ENCODE measurements at regions not wholly inside any gene's neighbourhood (a gene's known extent, or its start where the extent isn't known, plus 50 kb on each side); places are given as distances from the start of the nearest gene placed in this dataset.

DNA sequence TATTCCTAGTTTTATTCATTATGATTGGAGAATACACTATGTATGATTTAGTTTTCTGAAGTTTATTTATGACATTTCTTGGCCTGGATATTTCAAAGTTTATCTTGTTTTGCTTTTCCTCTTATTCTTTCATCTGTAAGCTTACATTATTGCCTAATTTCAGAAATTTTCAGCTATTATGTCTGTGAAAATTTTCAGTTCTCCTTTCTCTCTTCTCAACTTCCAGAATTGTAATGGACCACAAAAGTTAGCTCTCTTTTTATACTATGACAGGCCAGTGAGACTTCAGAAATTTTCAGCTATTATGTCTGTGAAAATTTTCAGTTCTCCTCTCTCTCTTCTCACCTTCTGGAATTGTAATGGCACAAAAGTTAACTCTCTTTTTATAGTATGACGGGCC, 97.2 kb upstream of the SCN7A start:
- H2AFZ ChIP-seq (ENCODE audit: low read depth, low read length), result no peak overlapping the region
- no peaks in the 10 kb centered on the region for H4K20me1 ChIP-seq (replicated peaks; ENCODE audit: control insufficient read depth, extremely low read depth, insufficient read depth, low read length)
- dilution Hi-C loops (cut with MboI; ENCODE audit: extremely low pct_ligation_motif_present, low sequenced_read_pairs) (no loop called here), intact Hi-C loops (cut with micrococcal nuclease) (no loop called here)
- no peak overlapping the region for H3K4me2 ChIP-seq (ENCODE audit: insufficient read depth, low read length)
- no peaks in the 10 kb centered on the region for H3K36me3 ChIP-seq (ENCODE audit: control insufficient read depth in 2 of 2, extremely low read depth in 1 of 2, insufficient read depth in 2 of 2, low read length in 2 of 2)
- no peak overlapping the region for H3K27ac ChIP-seq (ENCODE audit: insufficient read depth, low read depth, low read length)
- TF ChIP-seq POLR2A (IDR thresholded peaks at IDR 0.05; ENCODE audit: low read depth, low read length), result no peak
- no peak for TF ChIP-seq JUN (IDR thresholded peaks at IDR 0.05; ENCODE audit: borderline replicate concordance, insufficient read depth, insufficient read length, low read depth)
- no peak for TF ChIP-seq GATA2 (IDR thresholded peaks at IDR 0.05; ENCODE audit: insufficient read depth, insufficient read length, low read depth, low read length)
- TF ChIP-seq, protein P1, sequence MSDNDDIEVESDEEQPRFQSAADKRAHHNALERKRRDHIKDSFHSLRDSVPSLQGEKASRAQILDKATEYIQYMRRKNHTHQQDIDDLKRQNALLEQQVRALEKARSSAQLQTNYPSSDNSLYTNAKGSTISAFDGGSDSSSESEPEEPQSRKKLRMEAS (IDR thresholded peaks at IDR 0.05; ENCODE audit: insufficient read depth, insufficient read length), result no peak
- TF ChIP-seq FOS (IDR thresholded peaks at IDR 0.05; ENCODE audit: borderline replicate concordance, insufficient read depth, low read length), result no peak
- TF ChIP-seq, protein P2, sequence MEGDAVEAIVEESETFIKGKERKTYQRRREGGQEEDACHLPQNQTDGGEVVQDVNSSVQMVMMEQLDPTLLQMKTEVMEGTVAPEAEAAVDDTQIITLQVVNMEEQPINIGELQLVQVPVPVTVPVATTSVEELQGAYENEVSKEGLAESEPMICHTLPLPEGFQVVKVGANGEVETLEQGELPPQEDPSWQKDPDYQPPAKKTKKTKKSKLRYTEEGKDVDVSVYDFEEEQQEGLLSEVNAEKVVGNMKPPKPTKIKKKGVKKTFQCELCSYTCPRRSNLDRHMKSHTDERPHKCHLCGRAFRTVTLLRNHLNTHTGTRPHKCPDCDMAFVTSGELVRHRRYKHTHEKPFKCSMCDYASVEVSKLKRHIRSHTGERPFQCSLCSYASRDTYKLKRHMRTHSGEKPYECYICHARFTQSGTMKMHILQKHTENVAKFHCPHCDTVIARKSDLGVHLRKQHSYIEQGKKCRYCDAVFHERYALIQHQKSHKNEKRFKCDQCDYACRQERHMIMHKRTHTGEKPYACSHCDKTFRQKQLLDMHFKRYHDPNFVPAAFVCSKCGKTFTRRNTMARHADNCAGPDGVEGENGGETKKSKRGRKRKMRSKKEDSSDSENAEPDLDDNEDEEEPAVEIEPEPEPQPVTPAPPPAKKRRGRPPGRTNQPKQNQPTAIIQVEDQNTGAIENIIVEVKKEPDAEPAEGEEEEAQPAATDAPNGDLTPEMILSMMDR (IDR thresholded peaks at IDR 0.05; ENCODE audit: extremely low read depth in 1 of 2, insufficient read depth in 1 of 2, low read depth in 1 of 2, low read length in 2 of 2), result no peak
- TF ChIP-seq EZH2 (IDR thresholded peaks at IDR 0.05; ENCODE audit: borderline replicate concordance, low read depth, low read length, severe bottlenecking), result no peak
- TF ChIP-seq MYC (IDR thresholded peaks at IDR 0.05; ENCODE audit: low read depth, low read length), result no peak
- no peak for TF ChIP-seq POLR2AphosphoS5 (IDR thresholded peaks at IDR 0.05; ENCODE audit: insufficient read depth, low read depth, low read length)
- H3K9me1 ChIP-seq (replicated peaks; ENCODE audit: control insufficient read depth, extremely low read depth, insufficient read depth, low read length), result no peaks in the 10 kb centered on the region
- no peaks in the 10 kb centered on the region for H3K4me1 ChIP-seq (ENCODE audit: control insufficient read depth, extremely low read depth, insufficient read depth, low read length)
- no peak for DNase-seq (ENCODE audit: low read depth, low spot score)
- CTCF ChIA-PET, result no interaction called here
- H3K4me3 ChIP-seq (replicated peaks in 1 of 3; ENCODE audit: insufficient read depth in 1 of 3, low read depth in 1 of 3, low read length in 3 of 3), result no peak overlapping the region
- no peaks in the 10 kb centered on the region for H3K9me3 ChIP-seq (replicated peaks; ENCODE audit: control insufficient read depth, insufficient read depth, low read length)
- POLR2A ChIA-PET, result no interaction called here
- no peaks in the 10 kb centered on the region for H3K79me2 ChIP-seq (ENCODE audit: control insufficient read depth, insufficient read depth, low read length)
- BruUV-seq (replicated peaks), result no TSS peak
- H3K9ac ChIP-seq (replicated peaks; ENCODE audit: extremely low read depth, insufficient read depth, low read length), result no peak overlapping the region
- FAIRE-seq, result no peak
- H3K27me3 ChIP-seq (ENCODE audit: control insufficient read depth in 2 of 2, insufficient read depth in 2 of 2, low read length in 2 of 2), result no peaks in the 10 kb centered on the region
